Mesendoderm (in vitro differentiated cells): ENCODE measurements at regions not wholly inside any gene's neighbourhood (a gene's known extent, or its start where the extent isn't known, plus 50 kb on each side); places are given as distances from the start of the nearest gene placed in this dataset.
"Not testable (repeated sequence)": the region's sequence is repeated elsewhere in the genome, so short reads cannot be mapped to it uniquely, and the experiment has no call there.

Source experiments
- DNase-seq: peaks from one replicate; pipeline ENCODE4 v3.0.0; 2013
- H2AK5ac ChIP-seq: 2 replicates; pipeline ENCODE4 v1.6.1; 2013; ENCODE audit warnings: low read length, inconsistent platforms
- H2BK120ac ChIP-seq: 2 replicates; pipeline ENCODE4 v1.6.1; 2013; ENCODE audit warnings: low read depth, mild to moderate bottlenecking, low read length, moderate library complexity, mixed read lengths
- H2BK15ac ChIP-seq: replicated peaks from 2 replicates; pipeline ENCODE4 v1.6.1; 2013; ENCODE audit warnings: low read depth, mild to moderate bottlenecking, moderate library complexity
- H2BK5ac ChIP-seq: 2 replicates; pipeline ENCODE4 v1.6.1; 2013; ENCODE audit warnings: low read length, inconsistent platforms
- H3K18ac ChIP-seq: 2 replicates; pipeline ENCODE4 v1.6.1; 2013; ENCODE audit warnings: mild to moderate bottlenecking, low read length, mixed read lengths
- H3K23ac ChIP-seq: one replicate; pipeline ENCODE4 v1.6.1; 2013; ENCODE audit warnings: low read length
- H3K27ac ChIP-seq: 2 replicates; pipeline ENCODE4 v1.5.1; 2013; ENCODE audit warnings: low read depth, mild to moderate bottlenecking, inconsistent platforms, low read length, moderate library complexity
- H3K27me3 ChIP-seq: 2 replicates; pipeline ENCODE4 v1.6.1; 2013; ENCODE audit warnings: low read length, control low read depth, mild to moderate bottlenecking, inconsistent platforms; ENCODE audit not compliant: insufficient read depth, poor library complexity
- H3K36me3 ChIP-seq: 2 replicates; pipeline ENCODE4 v1.6.1; 2013; ENCODE audit warnings: low read length, inconsistent platforms; ENCODE audit not compliant: control insufficient read depth, insufficient read depth
- H3K4ac ChIP-seq: one replicate; pipeline ENCODE4 v1.6.1; 2013; ENCODE audit warnings: low read depth, mild to moderate bottlenecking, low read length, moderate library complexity
- H3K4me1 ChIP-seq: 2 replicates; pipeline ENCODE4 v1.6.1; 2013; ENCODE audit warnings: low read depth, low read length, inconsistent platforms; ENCODE audit not compliant: control insufficient read depth
- H3K4me2 ChIP-seq: 2 replicates; pipeline ENCODE4 v1.6.1; 2013; ENCODE audit warnings: low read length
- H3K4me3 ChIP-seq: 2 replicates; pipeline ENCODE4 v1.5.1; 2013; ENCODE audit warnings: mild to moderate bottlenecking, low read length
- H3K56ac ChIP-seq: one replicate; pipeline ENCODE4 v1.6.1; 2013; ENCODE audit warnings: low read length
- H3K79me1 ChIP-seq: 2 replicates; pipeline ENCODE4 v1.6.1; 2013; ENCODE audit warnings: low read length, inconsistent platforms
- H3K79me2 ChIP-seq: 2 replicates; pipeline ENCODE4 v1.6.1; 2013; ENCODE audit warnings: mild to moderate bottlenecking, low read length; ENCODE audit not compliant: control insufficient read depth, insufficient read depth
- H3K9ac ChIP-seq: 2 replicates; pipeline ENCODE4 v1.6.1; 2013; ENCODE audit warnings: low read length, inconsistent platforms
- H4K5ac ChIP-seq: one replicate; pipeline ENCODE4 v1.6.1; 2013; ENCODE audit warnings: low read length
- H4K8ac ChIP-seq: one replicate; pipeline ENCODE4 v1.6.1; 2013; ENCODE audit warnings: low read depth, mild to moderate bottlenecking, control low read depth, low read length, moderate library complexity
- WGBS: extraction: QIAGEN DNeasy Blood & Tissue Kit; methylation state at CpG from one replicate; pipeline ENCODE4 v1.1.7; 2013; ENCODE audit warnings: low lambda C conversion rate, missing lambda C conversion rate; ENCODE audit not compliant: insufficient coverage; ENCODE audit errors: extremely low coverage; 5-methylcytosine and 5-hydroxymethylcytosine counted together

DNA sequence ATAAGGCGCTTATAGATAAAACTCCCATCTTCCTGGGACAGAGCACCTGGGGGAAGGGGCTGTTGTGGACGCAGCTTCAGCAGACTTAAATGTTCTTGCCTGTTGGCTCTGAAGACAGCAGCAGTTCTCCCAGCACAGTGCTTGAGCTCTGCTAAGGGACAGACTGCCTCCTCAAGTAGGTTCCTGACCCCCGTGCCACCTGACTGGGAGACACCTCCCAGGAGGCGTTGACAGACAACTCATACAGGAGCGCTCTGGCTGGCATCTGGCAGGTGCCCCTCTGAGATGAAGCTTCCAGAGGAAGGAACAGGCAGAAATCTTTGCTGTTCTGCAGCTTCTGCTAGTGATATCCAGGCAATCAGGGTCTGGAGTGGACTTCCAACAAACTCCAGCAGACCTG lies 383.1 kb upstream of the EMCN start:
- H4K5ac ChIP-seq, H2BK15ac ChIP-seq, H3K4me3 ChIP-seq, H3K4me1 ChIP-seq, H2BK120ac ChIP-seq, H3K27ac ChIP-seq, H3K79me2 ChIP-seq, H3K79me1 ChIP-seq, H3K4ac ChIP-seq, H3K18ac ChIP-seq, H3K4me2 ChIP-seq, H3K36me3 ChIP-seq, H3K56ac ChIP-seq, H3K27me3 ChIP-seq, H3K9ac ChIP-seq, H2AK5ac ChIP-seq, DNase-seq, H2BK5ac ChIP-seq, H4K8ac ChIP-seq, H3K23ac ChIP-seq: not testable (repeated sequence)
- no CpG with 5 or more reads among the region's 5 CpGs for WGBS

DNA sequence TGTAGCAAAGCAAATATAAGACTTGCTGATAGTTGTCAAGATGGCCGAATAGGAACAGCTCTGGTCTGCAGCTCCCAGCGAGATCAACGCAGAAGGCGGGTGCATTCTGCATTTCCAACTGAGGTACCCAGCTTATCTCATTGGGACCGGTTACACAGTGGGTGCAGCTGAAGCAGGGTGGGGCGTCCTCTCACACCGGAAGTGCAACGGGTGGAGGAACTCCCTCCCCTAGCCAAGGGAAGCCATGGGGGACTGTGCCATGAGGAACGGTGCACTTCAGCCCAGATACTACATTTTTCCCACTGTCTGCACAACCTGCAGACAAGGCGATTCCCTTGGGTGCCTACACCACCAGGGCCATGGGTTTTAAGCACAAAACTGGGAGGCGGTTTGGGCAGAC lies 382.3 kb upstream of the EMCN start:
- no peak overlapping the region for H3K4me2 ChIP-seq
- H3K4me3 ChIP-seq = no peak overlapping the region
- H2BK5ac ChIP-seq = no peak overlapping the region
- H3K9ac ChIP-seq = no peak overlapping the region
- H3K4ac ChIP-seq = no peak overlapping the region
- H2BK120ac ChIP-seq = no peak overlapping the region
- no peak overlapping the region for H3K56ac ChIP-seq
- WGBS = no CpG with 5 or more reads among the region's 11 CpGs
- DNase-seq = no peak
- H3K23ac ChIP-seq = peak overlapping the region; percentile 24
- H2AK5ac ChIP-seq = no peak overlapping the region
- no peak overlapping the region for H3K27ac ChIP-seq
- H3K79me1 ChIP-seq = no peaks in the 10 kb centered on the region
- H3K79me2 ChIP-seq = no peaks in the 10 kb centered on the region
- no peak overlapping the region for H4K5ac ChIP-seq
- no peak overlapping the region for H2BK15ac ChIP-seq
- no peaks in the 10 kb centered on the region for H3K27me3 ChIP-seq
- H4K8ac ChIP-seq = no peak overlapping the region
- H3K18ac ChIP-seq = no peak overlapping the region
- H3K4me1 ChIP-seq = no peaks in the 10 kb centered on the region
- H3K36me3 ChIP-seq = no peaks in the 10 kb centered on the region

DNA sequence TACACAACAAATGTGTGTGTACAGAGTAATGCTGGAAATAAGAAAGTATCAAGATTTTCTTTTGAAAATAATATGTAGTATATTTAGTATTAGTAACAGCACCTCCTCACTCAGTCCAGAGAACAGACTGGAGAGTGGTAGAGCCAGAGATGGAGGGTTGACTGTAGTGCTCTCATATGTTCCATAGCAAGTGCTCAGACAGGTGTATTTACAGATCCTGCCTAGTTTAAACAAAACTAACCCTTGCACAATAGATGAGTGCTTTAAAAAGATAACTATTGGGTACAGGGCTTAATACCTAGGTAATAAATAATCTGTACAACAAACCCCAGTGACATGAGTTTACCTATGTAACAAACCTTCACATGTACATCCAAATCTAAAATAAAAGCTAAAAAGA lies 381.0 kb upstream of the EMCN start:
- H2BK120ac ChIP-seq = no peak overlapping the region
- no peaks in the 10 kb centered on the region for H3K4me1 ChIP-seq
- no peak for DNase-seq
- no peaks in the 10 kb centered on the region for H3K27me3 ChIP-seq
- no peak overlapping the region for H3K27ac ChIP-seq
- no peak overlapping the region for H3K9ac ChIP-seq
- H3K79me2 ChIP-seq = no peaks in the 10 kb centered on the region
- H3K4ac ChIP-seq = no peak overlapping the region
- H3K56ac ChIP-seq = no peak overlapping the region
- no peaks in the 10 kb centered on the region for H3K36me3 ChIP-seq
- no peak overlapping the region for H4K5ac ChIP-seq
- no peak overlapping the region for H3K18ac ChIP-seq
- no peak overlapping the region for H3K23ac ChIP-seq
- H2BK15ac ChIP-seq = no peak overlapping the region
- H3K4me2 ChIP-seq = no peak overlapping the region
- no peak overlapping the region for H2AK5ac ChIP-seq
- H3K4me3 ChIP-seq = no peak overlapping the region
- H4K8ac ChIP-seq = no peak overlapping the region
- no peaks in the 10 kb centered on the region for H3K79me1 ChIP-seq
- no peak overlapping the region for H2BK5ac ChIP-seq

DNA sequence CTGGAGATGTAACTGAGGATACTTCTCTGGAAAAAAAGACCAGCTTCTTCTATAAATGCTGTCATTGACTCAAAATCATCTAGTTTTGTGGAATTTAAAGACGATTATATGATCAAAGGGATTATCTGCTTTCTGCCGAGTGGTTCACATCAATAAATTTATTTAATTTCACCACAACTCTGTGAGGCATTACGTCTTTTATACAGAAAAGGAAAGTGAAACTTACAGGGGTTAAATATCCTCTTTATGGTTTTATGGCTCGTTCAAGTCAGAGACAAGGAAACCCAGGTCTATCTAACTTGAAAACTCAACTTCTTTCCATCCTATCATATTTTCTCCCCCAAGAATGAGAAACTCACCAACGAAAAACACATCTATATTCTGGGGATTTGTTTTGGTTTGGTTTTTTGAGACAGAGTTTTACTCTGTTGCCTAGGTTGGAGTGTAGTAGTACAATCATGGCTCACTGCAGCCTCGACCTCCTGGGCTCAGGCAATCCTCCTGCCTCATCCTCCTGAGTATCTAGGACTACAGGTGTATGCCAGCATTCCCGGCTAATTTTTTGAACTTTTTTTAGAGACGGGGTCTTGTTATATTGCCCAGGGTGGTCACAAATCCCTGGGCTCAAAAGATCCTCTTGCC lies 377.9 kb upstream of the EMCN start:
- WGBS = no CpG with 5 or more reads among the region's 8 CpGs

DNA sequence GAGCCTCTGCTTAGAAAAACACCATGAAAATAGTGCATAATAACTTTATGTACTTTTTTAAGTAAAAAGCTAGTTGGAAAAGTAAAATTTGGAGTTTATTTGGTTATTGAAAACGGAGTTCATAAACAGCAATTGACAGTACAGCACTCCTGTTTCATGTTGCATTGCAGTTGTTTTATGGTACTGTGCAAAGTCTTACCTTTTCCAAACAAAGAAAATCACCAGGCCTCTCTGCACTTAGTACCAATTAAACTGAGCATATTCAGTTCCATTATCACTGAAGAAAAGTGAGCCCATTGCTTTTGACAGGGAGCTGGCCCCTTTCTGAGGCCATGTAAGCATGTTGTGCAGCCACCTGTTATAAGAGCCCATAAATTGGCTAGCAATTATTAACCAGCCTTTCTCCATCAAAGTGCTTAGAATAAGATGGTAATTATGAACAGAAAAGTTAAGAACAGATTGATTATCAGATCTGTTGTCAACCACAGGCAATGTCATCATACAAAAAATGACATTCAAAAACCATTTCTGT lies 376.6 kb upstream of the EMCN start:
- no peaks in the 10 kb centered on the region for H3K79me2 ChIP-seq
- no peak for DNase-seq
- no peak overlapping the region for H3K27ac ChIP-seq
- no peaks in the 10 kb centered on the region for H3K79me1 ChIP-seq
- H2AK5ac ChIP-seq = no peak overlapping the region
- no peak overlapping the region for H2BK15ac ChIP-seq
- H3K18ac ChIP-seq = no peak overlapping the region
- H3K36me3 ChIP-seq = no peaks in the 10 kb centered on the region
- no peak overlapping the region for H3K56ac ChIP-seq
- no peak overlapping the region for H2BK5ac ChIP-seq
- H3K4me2 ChIP-seq = no peak overlapping the region
- no peaks in the 10 kb centered on the region for H3K27me3 ChIP-seq
- no peak overlapping the region for H3K23ac ChIP-seq
- no peak overlapping the region for H2BK120ac ChIP-seq
- no peak overlapping the region for H4K8ac ChIP-seq
- WGBS = 100% methylated on average over 1 of the region's 1 CpG
- H3K4me1 ChIP-seq = no peaks in the 10 kb centered on the region
- H3K9ac ChIP-seq = no peak overlapping the region
- no peak overlapping the region for H3K4ac ChIP-seq
- H3K4me3 ChIP-seq = no peak overlapping the region
- H4K5ac ChIP-seq = no peak overlapping the region

More for the DNA sequence above, 377.9 kb upstream of the EMCN start:
- Histone ChIP-seq H4K8ac (no peak overlapping the region), H3K56ac (no peak overlapping the region), H3K4ac (no peak overlapping the region), H2BK15ac (no peak overlapping the region), H3K18ac (no peak overlapping the region), H3K79me1 (no peaks in the 10 kb centered on the region), H4K5ac (no peak overlapping the region), H2AK5ac (no peak overlapping the region), H3K27ac (no peak overlapping the region), H2BK120ac (no peak overlapping the region), H3K4me1 (no peaks in the 10 kb centered on the region), H3K79me2 (no peaks in the 10 kb centered on the region), H3K4me2 (no peak overlapping the region), H3K4me3 (no peak overlapping the region), H3K23ac (no peak overlapping the region), H3K27me3 (no peaks in the 10 kb centered on the region), H3K9ac (no peak overlapping the region), H2BK5ac (no peak overlapping the region), H3K36me3 (no peaks in the 10 kb centered on the region)
- no peak for DNase-seq

DNA sequence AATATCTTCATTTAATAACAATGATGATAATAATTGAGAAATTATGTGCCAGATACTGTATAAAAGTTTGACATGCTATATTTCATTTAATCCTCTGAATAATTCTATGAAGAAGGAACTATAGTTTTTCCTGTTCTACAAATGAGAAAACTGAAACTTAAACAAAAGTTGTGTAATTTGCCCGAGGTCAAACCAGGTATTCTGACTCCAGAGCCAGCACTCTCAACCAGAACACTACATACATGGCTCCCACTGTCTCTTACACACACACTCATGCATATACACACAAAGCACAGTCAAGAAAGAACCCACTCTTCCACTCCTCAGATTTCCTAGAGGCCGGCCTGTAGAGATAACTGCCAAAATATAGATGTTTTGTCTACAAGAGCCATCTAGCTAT lies 374.0 kb upstream of the EMCN start:
- Histone ChIP-seq H2BK120ac (no peak overlapping the region), H3K79me1 (no peaks in the 10 kb centered on the region), H2BK15ac (no peak overlapping the region), H3K56ac (no peak overlapping the region), H3K36me3 (no peaks in the 10 kb centered on the region), H3K9ac (no peak overlapping the region), H2AK5ac (no peak overlapping the region), H3K27ac (no peak overlapping the region), H3K4me3 (no peak overlapping the region), H4K5ac (no peak overlapping the region), H3K27me3 (no peaks in the 10 kb centered on the region), H3K23ac (no peak overlapping the region), H3K4me2 (no peak overlapping the region), H3K4me1 (no peaks in the 10 kb centered on the region), H3K4ac (no peak overlapping the region), H3K18ac (no peak overlapping the region), H2BK5ac (no peak overlapping the region), H4K8ac (no peak overlapping the region), H3K79me2 (no peaks in the 10 kb centered on the region)
- DNase-seq = no peak
- WGBS = no CpG with 5 or more reads among the region's 2 CpGs
